ENCODE measurements at regions not wholly inside any gene's neighbourhood (a gene's known extent, or its start where the extent isn't known, plus 50 kb on each side); places are given as distances from the start of the nearest gene placed in this dataset.

GRCh38 chrX:39487166-39487968, 610.4 kb downstream of the BCOR start:
- H3K27ac ChIP-seq (ENCODE audit: low read length), result no peak overlapping the region
- H3K36me3 ChIP-seq (ENCODE audit: insufficient read depth, low read length), result no peaks in the 10 kb centered on the region
- TF ChIP-seq REST (IDR thresholded peaks at IDR 0.05; ENCODE audit: borderline replicate concordance) (no peak), MXI1 (conservative IDR thresholded peaks at IDR 0.05; ENCODE audit: poor library complexity, severe bottlenecking) (no peak), RAD21 (conservative IDR thresholded peaks at IDR 0.05) (no peak), POLR2AphosphoS5 (IDR thresholded peaks at IDR 0.05) (no peak), TAF1 (IDR thresholded peaks at IDR 0.05; ENCODE audit: low read depth) (no peak), SMC3 (conservative IDR thresholded peaks at IDR 0.05; ENCODE audit: poor library complexity) (no peak), CTCF (IDR thresholded peaks at IDR 0.05; ENCODE audit: poor library complexity, severe bottlenecking) (no peak), EP300 (conservative IDR thresholded peaks at IDR 0.05; ENCODE audit: poor library complexity, severe bottlenecking) (no peak), EZH2 (IDR thresholded peaks at IDR 0.05; ENCODE audit: borderline replicate concordance, insufficient read depth, low read length, poor library complexity, severe bottlenecking) (no peak)
- no peaks in the 10 kb centered on the region for H3K27me3 ChIP-seq (ENCODE audit: insufficient read depth, low read depth, low read length)
- no peaks in the 10 kb centered on the region for H3F3A ChIP-seq (ENCODE audit: insufficient read depth, low read length, poor library complexity, severe bottlenecking)
- no peaks in the 10 kb centered on the region for H3K9me2 ChIP-seq (ENCODE audit: insufficient read depth, low read length)
- H3K79me2 ChIP-seq (replicated peaks; ENCODE audit: insufficient read depth, low read length), result no peaks in the 10 kb centered on the region
- H3K4me3 ChIP-seq (ENCODE audit: low read length), result no peak overlapping the region
- no peak overlapping the region for H2AFZ ChIP-seq (ENCODE audit: low read depth, low read length)
- no peak overlapping the region for H3K9ac ChIP-seq (ENCODE audit: low read length)
- H3K9me3 ChIP-seq (ENCODE audit: low read length), result no peaks in the 10 kb centered on the region
- H3K4me2 ChIP-seq (ENCODE audit: low read length), result no peak overlapping the region
- H4K20me1 ChIP-seq (ENCODE audit: insufficient read depth), result no peaks in the 10 kb centered on the region

- H4K20me1 ChIP-seq (ENCODE audit: insufficient read depth), result no peaks in the 10 kb centered on the region
- no peak overlapping the region for H3K27ac ChIP-seq (ENCODE audit: low read length)
- no peak overlapping the region for H2AFZ ChIP-seq (ENCODE audit: low read depth, low read length)
- no peaks in the 10 kb centered on the region for H3F3A ChIP-seq (ENCODE audit: insufficient read depth, low read length, poor library complexity, severe bottlenecking)
- no peaks in the 10 kb centered on the region for H3K36me3 ChIP-seq (ENCODE audit: insufficient read depth, low read length)
- no peaks in the 10 kb centered on the region for H3K27me3 ChIP-seq (ENCODE audit: insufficient read depth, low read depth, low read length)
- H3K9me2 ChIP-seq (ENCODE audit: insufficient read depth, low read length), result no peaks in the 10 kb centered on the region
- no peak overlapping the region for H3K4me3 ChIP-seq (ENCODE audit: low read length)
- no peak for TF ChIP-seq TAF1 (IDR thresholded peaks at IDR 0.05; ENCODE audit: low read depth)
- TF ChIP-seq REST (IDR thresholded peaks at IDR 0.05; ENCODE audit: borderline replicate concordance), result no peak
- TF ChIP-seq SMC3 (conservative IDR thresholded peaks at IDR 0.05; ENCODE audit: poor library complexity), result no peak
- TF ChIP-seq CTCF (IDR thresholded peaks at IDR 0.05; ENCODE audit: poor library complexity, severe bottlenecking), result no peak
- TF ChIP-seq POLR2AphosphoS5 (IDR thresholded peaks at IDR 0.05), result no peak
- no peak for TF ChIP-seq EZH2 (IDR thresholded peaks at IDR 0.05; ENCODE audit: borderline replicate concordance, insufficient read depth, low read length, poor library complexity, severe bottlenecking)
- no peak for TF ChIP-seq EP300 (conservative IDR thresholded peaks at IDR 0.05; ENCODE audit: poor library complexity, severe bottlenecking)
- no peak for TF ChIP-seq RAD21 (conservative IDR thresholded peaks at IDR 0.05)
- TF ChIP-seq MXI1 (conservative IDR thresholded peaks at IDR 0.05; ENCODE audit: poor library complexity, severe bottlenecking), result no peak
- no peaks in the 10 kb centered on the region for H3K79me2 ChIP-seq (replicated peaks; ENCODE audit: insufficient read depth, low read length)
- H3K9ac ChIP-seq (ENCODE audit: low read length), result no peak overlapping the region
- H3K9me3 ChIP-seq (ENCODE audit: low read length), result no peaks in the 10 kb centered on the region
- H3K4me2 ChIP-seq (ENCODE audit: low read length), result no peak overlapping the region
These were observed 609.8 kb downstream of the BCOR start for GRCh38 chrX:39487969-39488330.
